H1 (cell line): ENCODE measurements at regions not wholly inside any gene's neighbourhood (a gene's known extent, or its start where the extent isn't known, plus 50 kb on each side); places are given as distances from the start of the nearest gene placed in this dataset.

ENCODE experiments used
- BACH1 ChIP-seq: IDR thresholded peaks from 2 replicates; pipeline ENCODE4 v1.6.1; 2012; ENCODE audit warnings: low read length, improper control_type of control experiment
- BRCA1 ChIP-seq: IDR thresholded peaks from 2 replicates; pipeline ENCODE4 v1.6.1; 2012; ENCODE audit warnings: low read depth, low read length, improper control_type of control experiment
- TAF1 ChIP-seq: IDR thresholded peaks from 2 replicates; pipeline ENCODE4 v1.6.1; 2011; ENCODE audit warnings: mild to moderate bottlenecking, low read depth, low read length
- YY1 ChIP-seq: IDR thresholded peaks from 2 replicates; pipeline ENCODE4 v1.6.1; 2011; ENCODE audit warnings: low read depth, mild to moderate bottlenecking, low read length

GRCh38 chr3:159816512-159816911 lies 172.1 kb upstream of the IL12A start:
- TF ChIP-seq BRCA1 (no peak), TAF1 (no peak), YY1 (no peak), BACH1 (no peak)
